Psoas muscle (tissue), 7 donors: ENCODE measurements at regions not wholly inside any gene's neighbourhood (a gene's known extent, or its start where the extent isn't known, plus 50 kb on each side); places are given as distances from the start of the nearest gene placed in this dataset.

Experiments used
- ATAC-seq, 4 donors: fragments of 200-7000 bp; cut with Tn5 transposase; one replicate each; pipeline ENCODE4 v1.9.1; 2020; ENCODE audit warnings: moderate library complexity in 3 of 4, mild to moderate bottlenecking in 2 of 4
- DNase-seq, 2 donors: peaks; one replicate each; pipeline ENCODE4 v3.0.0-alpha.2; 2020
- H3K27ac ChIP-seq: fragments of 200-600 bp; one replicate; pipeline ENCODE4 v1.8.0; 2022
- H3K27me3 ChIP-seq, 3 donors: fragments of 200-600 bp in 1 of 3; one replicate each; pipeline versions ENCODE4 v1.6.1 to v1.8.0; 2013 to 2022; ENCODE audit warnings: low read length in 2 of 3, mild to moderate bottlenecking in 2 of 3, moderate library complexity in 1 of 3; ENCODE audit not compliant: insufficient read depth in 3 of 3
- H3K36me3 ChIP-seq, 2 donors: fragments of 200-600 bp in 1 of 2; one replicate each; pipeline versions ENCODE4 v1.6.1 to v1.8.0; 2013 to 2022; ENCODE audit warnings: low read depth in 1 of 2, mild to moderate bottlenecking in 1 of 2, moderate library complexity in 1 of 2; ENCODE audit not compliant: insufficient read depth in 1 of 2
- H3K4me1 ChIP-seq: fragments of 200-600 bp; one replicate; pipeline ENCODE4 v1.8.0; 2022
- H3K4me3 ChIP-seq: fragments of 200-600 bp; one replicate; pipeline ENCODE4 v1.8.0; 2022; ENCODE audit warnings: mild to moderate bottlenecking
- H3K9me3 ChIP-seq: fragments of 200-600 bp; one replicate; pipeline ENCODE4 v1.8.0; 2022
- CTCF ChIP-seq: fragments of 200-600 bp; IDR thresholded peaks from one replicate; pipeline ENCODE4 v1.8.0; 2022; ENCODE audit warnings: antibody characterized with exemption
- WGBS, 3 donors: extraction: QIAGEN DNeasy Blood & Tissue Kit; methylation state at CpG; one replicate each; pipeline versions ENCODE4 v1.1.6 to v1.1.7; 2013; 5-methylcytosine and 5-hydroxymethylcytosine counted together
- intact Hi-C, 2 donors: fragments of 100-400 bp; cut with DNase I; formaldehyde crosslinking; loops; one replicate each; pipeline versions ENCODE4 v1.11.0 to v1.14.2; 2022
- donor health status: healthy with polysubstance abuse.
- donor health status: DM: no; HTN: no; CAD: no; lungs with moderate emphysema.
- donor health status: Bipolar disorder and iron deficiency.
- donor health status: healthy.
- donor health status: DM: yes; HTN: yes; CAD: no.
- donor health status: DM: no; HTN: no; CAD: no.
- donor health status: DM: yes; HTN: yes; CAD: no.

- TF ChIP-seq CTCF = no peak
- Histone ChIP-seq H3K4me3 (no peak overlapping the region), H3K27ac (no peak overlapping the region), H3K9me3 (no peaks in the 10 kb centered on the region), H3K4me1 (no peaks in the 10 kb centered on the region), H3K27me3 (peaks cover 0 to 7% (median 0%) of the 10 kb centered on the region in 3 donors), H3K36me3 (no peaks in the 10 kb centered on the region)
- DNase-seq (no peak), ATAC-seq (no peak)
- 68 to 73% (median 68%) methylated on average over 23 of the region's 23 CpGs for WGBS, 3 donors
- intact Hi-C loops = no loop called here
Measured at GRCh38 chr10:130726996-130727725, 584.4 kb downstream of the TCERG1L start.

- 70 to 77% (median 73%) methylated on average over 14 to 15 of the region's 15 CpGs for WGBS, 3 donors
Measured at GRCh38 chr10:130727766-130728490, 583.6 kb downstream of the TCERG1L start.

GRCh38 chr10:130728531-130729215 is 582.8 kb downstream of the TCERG1L start:
- 85 to 87% (median 86%) methylated on average over 23 of the region's 23 CpGs for WGBS, 3 donors
- peaks cover 0 to 7% (median 0%) of the 10 kb centered on the region in 3 donors for H3K27me3 ChIP-seq
- no peak overlapping the region for H3K27ac ChIP-seq
- H3K9me3 ChIP-seq = no peaks in the 10 kb centered on the region
- DNase-seq (no peak), ATAC-seq (no peak)
- no peak overlapping the region for H3K4me3 ChIP-seq
- TF ChIP-seq CTCF = no peak
- no peaks in the 10 kb centered on the region for H3K36me3 ChIP-seq
- H3K4me1 ChIP-seq = no peaks in the 10 kb centered on the region
- intact Hi-C loops = no loop called here

More at GRCh38 chr10:130727766-130728490, 583.6 kb downstream of the TCERG1L start:
- H3K4me1 ChIP-seq = no peaks in the 10 kb centered on the region
- H3K4me3 ChIP-seq = no peak overlapping the region
- H3K9me3 ChIP-seq = no peaks in the 10 kb centered on the region
- peaks cover 0 to 7% (median 0%) of the 10 kb centered on the region in 3 donors for H3K27me3 ChIP-seq
- intact Hi-C loops = no loop called here
- no peak overlapping the region for H3K27ac ChIP-seq
- no peak for DNase-seq
- no peak for ATAC-seq
- no peak for TF ChIP-seq CTCF
- H3K36me3 ChIP-seq = no peaks in the 10 kb centered on the region

GRCh38 chr10:130729876-130730275 is 581.6 kb downstream of the TCERG1L start:
- no peak for TF ChIP-seq CTCF
- no peak for ATAC-seq
- no peaks in the 10 kb centered on the region for H3K9me3 ChIP-seq
- no peak overlapping the region for H3K4me3 ChIP-seq
- no peak for DNase-seq
- H3K36me3 ChIP-seq = no peaks in the 10 kb centered on the region
- H3K27ac ChIP-seq = no peak overlapping the region
- peaks cover 0 to 7% (median 0%) of the 10 kb centered on the region in 3 donors for H3K27me3 ChIP-seq
- intact Hi-C loops = no loop called here
- no peaks in the 10 kb centered on the region for H3K4me1 ChIP-seq
